IMR-90 (cell line): ENCODE measurements at regions not wholly inside any gene's neighbourhood (a gene's known extent, or its start where the extent isn't known, plus 50 kb on each side); places are given as distances from the start of the nearest gene placed in this dataset.

ENCODE experiments used
- ATAC-seq: fragments of 200-7000 bp; cut with Tn5 transposase; 2 replicates; pipeline ENCODE4 v1.9.1; 2020; ENCODE audit warnings: low read depth, mild to moderate bottlenecking, moderate library complexity
- BruUV-seq: library from RNA; stranded (reverse); fragments of 400-500 nt; replicated peaks from 2 replicates; lab custom pipeline; 2021; lab: Mats Ljungman, UMichigan
- CTCF ChIA-PET: fragments of 300-600 bp; formaldehyde crosslinking; extraction: SDS; loops from one replicate; lab custom pipeline; 2021; ENCODE audit warnings: antibody characterized with exemption; lab: Yijun Ruan, JAX
- POLR2A ChIA-PET: fragments of 300-600 bp; sonication (Branson Sonifier 250); formaldehyde crosslinking; loops from one replicate; lab custom pipeline; 2022; ENCODE audit warnings: antibody characterized with exemption; ENCODE audit not compliant: unreplicated experiment; lab: Charles Lee
- DNase-seq: peaks from one replicate; pipeline ENCODE4 v3.0.0; 2013
- H2AFZ ChIP-seq: replicated peaks from 2 replicates; pipeline ENCODE3; 2013; ENCODE audit warnings: low read length, mild to moderate bottlenecking; ENCODE audit not compliant: poor library complexity
- H2AK5ac ChIP-seq: 2 replicates; pipeline ENCODE4 v1.6.1; 2013; ENCODE audit warnings: low read depth, low read length, inconsistent platforms
- H2AK9ac ChIP-seq: replicated peaks from 2 replicates; pipeline ENCODE3; 2013; ENCODE audit warnings: mild to moderate bottlenecking, low read depth, low read length, moderate library complexity; ENCODE audit not compliant: poor library complexity
- H2BK120ac ChIP-seq: 2 replicates; pipeline ENCODE4 v1.6.1; 2013; ENCODE audit warnings: low read depth, low read length, inconsistent platforms
- H2BK15ac ChIP-seq: 3 replicates; pipeline ENCODE4 v1.6.1; 2013; ENCODE audit warnings: low read depth, low read length, inconsistent platforms
- H2BK20ac ChIP-seq: 2 replicates; pipeline ENCODE4 v1.6.1; 2013; ENCODE audit warnings: low read depth, mild to moderate bottlenecking, inconsistent platforms, low read length, moderate library complexity
- H2BK5ac ChIP-seq: 2 replicates; pipeline ENCODE4 v1.6.1; 2013; ENCODE audit warnings: mild to moderate bottlenecking, low read depth, low read length, inconsistent platforms; ENCODE audit not compliant: poor library complexity, severe bottlenecking
- H3K14ac ChIP-seq: replicated peaks from 2 replicates; pipeline ENCODE4 v1.6.1; 2013; ENCODE audit warnings: low read depth, low read length, inconsistent platforms
- H3K18ac ChIP-seq: 2 replicates; pipeline ENCODE4 v1.6.1; 2013; ENCODE audit warnings: low read depth, low read length, control low read depth
- H3K23ac ChIP-seq: 2 replicates; pipeline ENCODE4 v1.6.1; 2013; ENCODE audit warnings: low read depth, low read length, inconsistent platforms
- H3K27ac ChIP-seq: 2 replicates; pipeline ENCODE4 v1.5.1; 2013; ENCODE audit warnings: mild to moderate bottlenecking, control low read depth, low read length; ENCODE audit not compliant: insufficient read depth
- H3K27me3 ChIP-seq: 2 replicates; pipeline ENCODE4 v1.6.1; 2013; ENCODE audit warnings: low read length; ENCODE audit not compliant: control insufficient read depth, insufficient read depth
- H3K36me3 ChIP-seq: 2 replicates; pipeline ENCODE4 v1.6.1; 2013; ENCODE audit warnings: low read length, mixed read lengths; ENCODE audit not compliant: control insufficient read depth, insufficient read depth
- H3K4ac ChIP-seq: 2 replicates; pipeline ENCODE4 v1.6.1; 2013; ENCODE audit warnings: low read depth, low read length, inconsistent platforms
- H3K4me1 ChIP-seq: 2 replicates; pipeline ENCODE4 v1.6.1; 2013; ENCODE audit warnings: low read length, mixed read lengths; ENCODE audit not compliant: control insufficient read depth, insufficient read depth
- H3K4me2 ChIP-seq: 2 replicates; pipeline ENCODE4 v1.6.1; 2013; ENCODE audit warnings: low read depth, mild to moderate bottlenecking, control low read depth, low read length, moderate library complexity
- H3K4me3 ChIP-seq: 2 replicates; pipeline ENCODE4 v1.5.1; 2013; ENCODE audit warnings: low read depth, mild to moderate bottlenecking, control low read depth, low read length, moderate library complexity; ENCODE audit not compliant: insufficient read depth
- H3K56ac ChIP-seq: 2 replicates; pipeline ENCODE4 v1.6.1; 2013; ENCODE audit warnings: low read length, inconsistent platforms; ENCODE audit not compliant: insufficient read depth; ENCODE audit errors: extremely low read depth
- H3K79me1 ChIP-seq, 2 experiments: 2 replicates each; pipeline ENCODE4 v1.6.1; 2013; ENCODE audit warnings: low read length in 2 of 2, inconsistent platforms in 1 of 2, low read depth in 1 of 2
- H3K9ac ChIP-seq: 2 replicates; pipeline ENCODE4 v1.6.1; 2013; ENCODE audit warnings: low read depth, low read length, control low read depth
- H3K9me1 ChIP-seq: 2 replicates; pipeline ENCODE4 v1.6.1; 2013; ENCODE audit warnings: low read length, inconsistent platforms; ENCODE audit not compliant: insufficient read depth
- H3K9me3 ChIP-seq: 2 replicates; pipeline ENCODE4 v1.6.1; 2013; ENCODE audit warnings: low read length; ENCODE audit not compliant: control insufficient read depth, insufficient read depth
- H4K20me1 ChIP-seq: 2 replicates; pipeline ENCODE4 v1.6.1; 2013; ENCODE audit warnings: low read length, inconsistent platforms; ENCODE audit not compliant: insufficient read depth
- H4K5ac ChIP-seq: 2 replicates; pipeline ENCODE4 v1.6.1; 2013; ENCODE audit warnings: mild to moderate bottlenecking, low read depth, low read length, control low read depth
- H4K8ac ChIP-seq, 2 experiments: 2 replicates each; pipeline ENCODE4 v1.6.1; 2013; ENCODE audit warnings: low read depth in 2 of 2, low read length in 2 of 2, control low read depth in 1 of 2, inconsistent platforms in 1 of 2
- H4K91ac ChIP-seq: 2 replicates; pipeline ENCODE4 v1.6.1; 2013; ENCODE audit warnings: low read depth, low read length, inconsistent platforms; ENCODE audit not compliant: insufficient read depth
- MXI1 ChIP-seq: IDR thresholded peaks from 2 replicates; pipeline ENCODE4 v1.6.1; 2012; ENCODE audit warnings: low read depth, mild to moderate bottlenecking, low read length, moderate library complexity, borderline replicate concordance
- RCOR1 ChIP-seq: IDR thresholded peaks from 2 replicates; pipeline ENCODE4 v1.6.1; 2012; ENCODE audit warnings: mild to moderate bottlenecking, low read length, improper control_type of control experiment; ENCODE audit not compliant: insufficient replicate concordance
- RFX5 ChIP-seq: IDR thresholded peaks from 2 replicates; pipeline ENCODE4 v1.8.0; 2012; ENCODE audit warnings: low read depth, mild to moderate bottlenecking, low read length, moderate library complexity
- SMC3 ChIP-seq: fragments of 150-350 bp; IDR thresholded peaks from 2 replicates; pipeline ENCODE4 v1.6.1; 2016; ENCODE audit warnings: low read depth, mild to moderate bottlenecking, antibody characterized with exemption, low read length, moderate library complexity
- WGBS, 2 experiments: methylation state at CpG; one replicate each; pipeline versions ENCODE4 v1.1.5 to v1.1.7; 2013; ENCODE audit warnings: missing lambda C conversion rate in 2 of 2; ENCODE audit not compliant: insufficient read length in 1 of 2; ENCODE audit errors: extremely low coverage in 2 of 2; 5-methylcytosine and 5-hydroxymethylcytosine counted together
- dilution Hi-C: fragments of 300-500 bp; cut with HindIII; formaldehyde crosslinking; loops from one replicate; pipeline ENCODE4 v1.14.3; 2018; ENCODE audit warnings: low sequenced_read_pairs; ENCODE audit not compliant: unreplicated experiment
- in situ Hi-C: fragments of 300-500 bp; cut with MboI; formaldehyde crosslinking; loops from 3 replicates; pipeline ENCODE4 v1.14.3; 2019; ENCODE audit warnings: low sequenced_read_pairs, inconsistent platforms, mixed read lengths
- intact Hi-C: fragments of 100-400 bp; cut with micrococcal nuclease; formaldehyde crosslinking; loops from 2 replicates; pipeline ENCODE4 v1.10.0; 2022

DNA sequence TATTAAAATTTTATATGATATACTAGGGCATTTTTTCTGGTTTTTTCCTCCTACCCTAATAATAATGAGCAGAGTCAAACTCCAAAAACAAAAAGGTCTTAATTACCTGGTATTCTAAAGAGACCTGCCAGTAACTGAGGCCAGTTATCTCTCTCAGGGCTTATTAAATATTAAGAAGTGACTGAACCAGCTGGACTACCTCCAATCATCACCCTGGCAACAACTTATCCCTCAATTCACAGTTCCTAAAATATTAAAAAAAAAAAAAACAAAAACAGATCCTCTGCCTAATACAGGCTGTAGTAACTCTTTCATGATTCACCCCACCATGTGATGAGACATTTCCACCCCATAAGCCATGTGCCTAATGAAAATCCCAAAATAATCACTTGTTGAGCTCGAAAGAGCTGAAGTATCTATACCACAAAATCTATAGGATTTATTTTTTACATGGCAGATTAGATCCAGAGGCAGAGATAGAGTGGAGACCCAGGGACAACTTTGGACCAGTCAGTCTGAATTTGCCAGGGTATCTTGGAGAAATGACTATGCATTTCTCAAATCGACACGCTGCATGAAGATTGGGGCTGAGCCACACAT lies 698.0 kb downstream of the FAT4 start:
- WGBS, 2 experiments = 94% methylated on average over 2 of the region's 3 CpGs; no CpG with 5 or more reads in 1 of the 2 experiments
- Histone ChIP-seq H3K27me3 (no peaks in the 10 kb centered on the region), H2AK5ac (no peak overlapping the region), H2AK9ac (no peak overlapping the region), H3K4me3 (no peak overlapping the region), H3K23ac (no peak overlapping the region), H4K8ac (no peak overlapping the region), H3K4me1 (no peaks in the 10 kb centered on the region), H3K9me1 (no peaks in the 10 kb centered on the region), H2AFZ (no peak overlapping the region), H3K79me1 (no peaks in the 10 kb centered on the region), H3K14ac (no peak overlapping the region), H2BK15ac (no peak overlapping the region), H4K91ac (no peak overlapping the region), H2BK5ac (no peak overlapping the region), H3K27ac (no peak overlapping the region), H2BK20ac (no peak overlapping the region), H4K5ac (no peak overlapping the region), H3K4me2 (no peak overlapping the region), H2BK120ac (no peak overlapping the region), H3K9ac (no peak overlapping the region), H3K4ac (no peak overlapping the region), H3K18ac (no peak overlapping the region), H4K20me1 (no peaks in the 10 kb centered on the region), H3K36me3 (no peaks in the 10 kb centered on the region), H3K56ac (no peak overlapping the region), H3K9me3 (no peaks in the 10 kb centered on the region)
- POLR2A ChIA-PET = no interaction called here
- TF ChIP-seq SMC3 (no peak), RCOR1 (no peak), RFX5 (no peak), MXI1 (no peak)
- dilution Hi-C loops = no loop called here
- in situ Hi-C loops = no loop called here
- no peak for ATAC-seq
- intact Hi-C loops = no loop called here
- BruUV-seq = no TSS peak
- CTCF ChIA-PET = no interaction called here
- no peak for DNase-seq
